NCI-H446 (cell line): ENCODE measurements at regions not wholly inside any gene's neighbourhood (a gene's known extent, or its start where the extent isn't known, plus 50 kb on each side); places are given as distances from the start of the nearest gene placed in this dataset.

ENCODE experiments used
- DNase-seq, 2 experiments: peaks; one replicate each; lab custom pipeline; 2025; lab: John Stamatoyannopoulos, UW

- no peak for DNase-seq
These were observed 256.4 kb downstream of the MEIS1 start for GRCh38 chr2:66691031-66691965.

GRCh38 chr2:66692521-66693054, 257.7 kb downstream of the MEIS1 start:
- DNase-seq: no peak

DNA sequence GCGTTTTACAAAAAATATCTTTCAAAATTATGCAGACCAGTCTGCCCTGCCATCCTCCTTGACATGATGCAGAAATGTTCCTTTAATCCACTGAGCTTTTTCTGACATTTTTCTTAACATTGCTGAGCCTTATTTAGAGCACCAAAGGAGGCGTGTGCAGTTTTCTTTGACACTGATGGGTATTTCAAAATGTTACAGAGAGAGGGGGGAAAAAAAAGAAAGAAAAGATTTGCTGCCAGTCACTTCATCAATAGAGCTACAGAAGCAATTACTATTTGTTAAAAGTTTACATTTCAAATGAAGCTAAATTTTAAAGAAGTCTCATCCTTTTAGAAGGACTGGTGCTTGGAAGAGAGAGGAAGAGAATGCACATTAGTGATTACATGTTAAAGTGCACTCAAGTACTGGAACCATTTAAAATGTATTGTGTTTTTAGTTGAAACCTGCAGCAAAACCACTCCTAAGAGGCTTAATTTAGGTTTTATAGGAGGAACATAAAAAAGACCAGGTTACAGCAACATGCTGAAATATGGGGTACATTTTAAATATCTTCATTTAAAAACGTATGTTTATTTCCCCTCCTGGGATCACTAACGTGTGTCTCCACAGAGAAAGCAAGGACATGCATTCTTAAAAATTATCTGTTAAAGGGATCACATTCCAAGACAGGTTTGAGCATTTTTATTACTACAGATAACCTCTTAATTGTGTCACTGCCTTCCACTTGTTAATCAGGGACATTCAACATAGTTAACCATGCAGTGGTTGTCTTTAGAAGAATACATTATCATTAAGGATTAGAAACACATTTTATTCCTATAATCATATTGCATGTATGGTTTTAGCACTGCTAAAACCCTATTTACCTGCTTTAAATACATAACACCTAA, 258.4 kb downstream of the MEIS1 start:
- no peak for DNase-seq

GRCh38 chr2:66694087-66694860, 259.3 kb downstream of the MEIS1 start:
- no peak for DNase-seq

DNA sequence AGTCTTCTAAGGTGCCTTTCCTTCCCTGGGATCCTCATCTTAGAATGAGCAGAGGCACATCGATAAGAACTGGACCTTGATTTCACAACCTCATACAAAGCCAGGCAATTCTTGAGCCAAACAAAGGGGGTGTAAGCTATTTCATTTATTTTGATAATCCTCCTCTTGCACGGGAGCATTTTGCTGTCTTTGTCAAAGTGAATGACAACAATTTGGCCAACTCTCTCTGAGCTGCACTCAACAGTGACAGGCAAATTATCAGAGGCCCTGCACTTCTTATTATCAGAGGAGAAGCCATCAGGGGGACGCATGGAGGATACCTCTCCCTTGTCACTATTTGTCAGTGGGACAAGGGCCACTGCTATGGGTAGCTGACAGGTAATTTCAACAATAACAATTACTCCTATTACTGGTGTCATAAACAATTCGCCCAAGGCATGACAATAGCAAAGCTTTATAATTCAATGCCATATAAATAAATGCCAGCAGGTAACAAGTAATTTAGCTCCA, 260.4 kb downstream of the MEIS1 start:
- no peak for DNase-seq

- DNase-seq: no peak
These were observed 261.4 kb downstream of the MEIS1 start for GRCh38 chr2:66696374-66696773.

DNA sequence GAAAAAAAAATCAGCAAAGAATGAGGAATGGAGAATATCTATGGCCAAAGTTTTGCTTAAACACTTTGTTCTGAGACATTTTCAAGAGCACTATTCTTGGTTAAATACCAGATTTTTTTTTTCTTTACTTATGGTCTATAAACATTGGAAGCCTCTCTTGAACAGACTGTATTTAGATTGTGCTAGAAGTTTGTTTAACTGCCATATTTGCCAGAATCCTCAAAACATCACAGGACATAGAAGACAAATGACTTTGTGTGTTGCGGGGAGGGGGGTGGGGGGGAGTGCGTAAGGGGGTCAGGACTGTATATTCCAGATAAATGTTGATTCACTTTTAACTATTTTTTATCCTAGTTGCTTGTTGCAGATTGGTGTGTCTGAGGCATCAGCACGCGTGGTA, 262.0 kb downstream of the MEIS1 start:
- DNase-seq: no peak

DNA sequence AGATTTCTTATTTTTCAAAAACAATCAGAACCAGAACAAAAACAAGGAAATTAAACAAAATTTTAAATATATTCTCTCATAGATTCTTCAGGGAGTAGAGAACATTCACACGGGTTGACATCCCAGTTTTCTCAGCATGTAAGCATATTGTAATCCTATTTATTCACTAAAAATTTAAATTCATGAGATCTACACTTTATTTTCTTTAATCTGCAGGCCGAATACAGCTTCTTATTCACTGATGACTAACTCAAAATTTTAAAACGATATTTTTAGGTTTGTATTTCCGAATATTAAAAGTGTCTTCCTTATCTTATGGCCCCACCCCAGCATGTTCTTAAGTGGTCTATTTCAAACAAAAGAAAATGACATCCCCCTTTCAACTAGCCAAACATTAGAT, 262.4 kb downstream of the MEIS1 start:
- DNase-seq: no peak

DNA sequence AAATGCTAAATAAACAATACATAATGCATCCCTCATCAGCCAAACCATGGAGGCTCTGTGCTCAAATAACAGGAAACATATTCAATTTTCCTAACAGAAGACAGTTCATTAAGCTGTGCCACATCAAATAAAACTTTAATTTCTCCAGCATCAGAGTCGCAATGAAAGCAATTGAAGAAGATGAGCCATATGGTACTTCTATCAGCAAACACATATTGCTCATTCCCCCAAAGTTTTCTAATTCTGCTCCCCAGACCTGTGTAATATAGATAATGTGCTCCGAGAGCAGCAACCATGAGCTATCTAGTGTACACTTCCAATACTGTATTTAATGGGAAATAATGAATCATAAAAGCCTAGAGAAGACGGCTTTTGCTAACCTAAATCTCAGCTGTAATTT, 263.2 kb downstream of the MEIS1 start:
- DNase-seq: no peak

DNA sequence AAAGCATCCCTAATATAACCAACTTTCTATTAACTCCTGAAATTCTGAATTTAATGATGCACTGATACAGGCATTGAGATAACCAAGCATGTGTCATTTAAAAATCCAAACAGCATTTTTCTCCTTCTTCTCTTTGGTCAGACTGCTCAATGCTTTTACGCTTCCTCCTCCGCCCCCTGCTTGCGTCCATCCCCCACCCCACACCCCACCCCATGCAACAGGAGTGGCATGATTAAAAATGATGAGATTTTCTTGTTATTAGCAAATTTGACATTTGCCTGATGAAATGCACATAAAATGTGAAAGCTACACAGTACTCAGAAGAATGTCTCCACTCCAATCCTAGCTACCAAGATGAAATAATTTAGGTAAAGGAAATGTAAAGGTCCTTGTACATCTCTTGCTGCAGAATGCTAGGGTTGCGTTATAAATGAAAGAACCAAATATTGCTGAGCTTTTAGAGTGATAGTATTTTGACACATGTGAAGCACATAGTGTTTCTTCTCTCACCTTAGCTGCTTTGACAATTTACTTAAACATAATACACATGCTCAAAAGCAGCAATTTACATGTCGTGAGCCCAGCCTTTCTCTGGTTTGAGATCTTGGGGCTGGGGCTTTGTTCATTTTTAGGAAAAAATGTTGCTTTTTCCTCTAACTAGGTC, 263.8 kb downstream of the MEIS1 start:
- DNase-seq: no peak

GRCh38 chr2:66699416-66699792, 264.5 kb downstream of the MEIS1 start:
- DNase-seq: no peak

DNA sequence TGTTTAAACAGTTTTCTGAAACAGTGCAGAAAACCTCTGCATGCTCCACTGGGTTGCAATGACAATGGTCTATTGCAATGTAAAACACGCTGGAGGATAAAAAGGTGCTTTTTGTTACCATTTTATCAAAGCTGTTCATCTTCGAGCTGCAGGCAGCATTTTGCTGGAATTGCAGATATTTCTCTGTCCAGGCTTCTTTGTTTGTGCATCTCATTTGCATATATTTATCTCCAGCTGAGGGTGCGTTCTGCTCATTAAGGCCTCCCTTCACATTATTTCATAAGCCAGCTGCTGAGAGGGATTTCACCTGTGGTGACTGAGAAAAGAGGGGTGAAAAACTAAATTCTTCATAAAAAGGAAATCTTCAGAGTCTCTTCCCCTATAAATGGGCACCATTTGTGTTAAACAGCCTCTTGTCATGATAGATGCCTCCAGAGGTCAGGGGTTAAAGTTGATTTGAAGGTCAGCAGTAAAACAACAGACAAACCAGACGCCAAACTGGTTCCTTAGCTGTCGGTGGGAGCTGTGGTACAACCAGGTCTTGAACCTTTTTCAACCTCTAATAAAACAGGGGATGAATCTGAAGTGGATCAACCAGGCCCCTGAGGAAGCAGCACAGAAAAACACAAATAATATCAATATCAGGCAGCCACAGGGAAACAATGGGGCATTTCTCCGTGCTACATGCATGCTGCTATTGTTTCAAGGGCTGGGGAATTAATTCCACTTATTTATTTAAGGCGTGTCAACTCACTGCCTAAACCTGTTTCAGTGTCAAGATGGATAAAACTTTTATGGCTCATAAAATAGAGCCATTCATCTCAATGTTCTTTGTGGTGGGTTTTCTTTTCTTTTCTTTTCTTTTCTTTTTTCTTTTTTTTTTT, 265.1 kb downstream of the MEIS1 start:
- DNase-seq: no peak

DNA sequence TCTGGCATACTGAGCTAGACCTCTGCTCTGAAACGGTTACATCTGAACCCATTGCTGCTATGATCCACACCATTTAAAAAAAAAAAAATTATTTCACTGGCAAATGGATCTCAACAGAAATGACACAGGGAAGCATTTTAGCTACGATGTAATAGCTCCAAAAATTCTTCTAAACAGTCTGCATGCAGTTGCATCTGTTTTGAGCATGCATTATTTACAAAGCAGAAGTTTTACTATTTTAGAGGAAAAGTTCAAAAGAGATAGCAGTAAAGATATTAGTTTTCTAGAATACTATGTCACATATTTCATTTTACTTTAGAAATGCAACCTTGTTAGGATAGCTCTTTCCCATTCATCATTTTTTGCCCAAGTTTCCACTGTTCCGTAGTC, 265.7 kb downstream of the MEIS1 start:
- no peak for DNase-seq

DNA sequence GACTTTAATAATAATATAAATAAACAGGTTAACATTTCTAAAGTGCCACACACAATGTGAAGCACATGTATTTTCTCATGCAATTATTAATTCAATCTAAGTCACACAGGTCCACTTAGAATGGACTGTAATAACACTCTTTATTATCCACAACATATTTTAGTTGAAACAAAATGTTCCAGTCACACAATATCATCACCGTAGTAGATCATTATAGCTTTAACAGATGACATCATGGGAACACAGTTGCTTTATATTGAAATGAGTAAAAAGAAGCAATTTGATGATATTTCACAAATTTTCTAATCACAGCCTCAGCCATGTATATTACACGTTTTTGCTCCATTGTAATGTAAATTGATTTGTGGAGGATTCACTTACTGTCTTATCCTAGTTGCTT, 266.3 kb downstream of the MEIS1 start:
- DNase-seq: no peak

DNA sequence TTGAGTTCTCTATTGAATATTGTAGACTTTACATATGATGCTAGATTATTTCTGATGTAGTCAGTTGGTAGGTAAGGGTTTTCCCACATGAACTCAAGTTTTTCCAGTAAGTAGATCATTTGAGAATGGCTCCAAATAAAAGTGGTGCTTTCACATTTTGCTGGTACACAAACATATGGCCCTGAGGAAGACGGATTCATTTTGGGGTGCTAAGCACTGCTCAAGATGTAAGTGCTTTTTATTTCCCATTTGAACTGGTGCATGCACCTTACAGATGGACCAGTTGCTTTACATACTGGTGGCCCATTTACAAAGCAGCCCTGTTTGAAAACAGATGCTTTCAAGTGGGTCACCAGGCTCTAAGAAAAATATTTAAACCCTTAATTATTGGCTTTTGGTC, 266.7 kb downstream of the MEIS1 start:
- DNase-seq: no peak

GRCh38 chr2:66702301-66702700, 267.4 kb downstream of the MEIS1 start:
- DNase-seq: no peak

- DNase-seq: no peak
These were observed 269.9 kb downstream of the MEIS1 start for GRCh38 chr2:66704786-66705185.

- DNase-seq: no peak
These were observed 279.7 kb downstream of the MEIS1 start for GRCh38 chr2:66714610-66715009.

DNA sequence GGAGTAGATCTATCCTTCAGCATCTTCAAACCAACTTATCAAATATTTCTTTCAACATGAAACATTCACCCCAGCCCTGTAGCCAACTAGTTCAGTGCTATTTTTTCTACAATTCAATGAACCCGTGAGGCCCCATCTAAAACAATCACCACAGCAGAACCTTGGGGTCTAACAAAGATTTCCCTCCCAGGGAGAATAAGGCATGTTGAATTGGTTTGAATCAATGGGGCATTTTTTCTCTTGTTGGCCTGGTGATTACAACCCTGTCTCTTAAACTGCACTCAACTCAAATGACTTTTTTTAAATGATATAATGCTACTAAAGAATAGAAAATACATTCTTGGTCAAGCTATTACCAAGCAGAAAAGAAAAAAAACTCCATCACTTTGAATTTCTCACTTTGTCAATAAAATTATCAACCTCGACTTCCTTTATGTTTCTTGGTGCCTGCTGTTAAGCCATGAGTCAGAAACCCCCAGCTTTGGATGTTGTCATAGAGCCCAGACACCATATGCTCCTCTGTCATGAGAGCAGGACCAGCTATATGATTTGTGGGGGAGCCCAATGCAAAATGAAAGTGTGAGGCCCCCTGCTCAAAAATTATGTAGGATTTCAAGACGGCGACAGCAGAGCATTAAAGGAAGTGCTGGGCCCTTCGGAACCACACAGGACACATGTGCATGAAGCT, 282.4 kb downstream of the MEIS1 start:
- DNase-seq: peak; percentile 17 to 59

- DNase-seq: no peak
These were observed 283.0 kb downstream of the MEIS1 start for GRCh38 chr2:66717973-66718372.
